Frontal cortex (tissue), 3 donors: ENCODE measurements at regions not wholly inside any gene's neighbourhood (a gene's known extent, or its start where the extent isn't known, plus 50 kb on each side); places are given as distances from the start of the nearest gene placed in this dataset.

Experiments used
- DNase-seq, 2 donors: peaks; one replicate each; pipeline ENCODE4 v3.0.0; 2012; ENCODE audit warnings: low spot score in 2 of 2
- FAIRE-seq: peaks from 2 replicates; lab custom pipeline; 2012; peaks lifted over from hg19 to GRCh38; lab: Jason Lieb, UNC
- donor health status: control.
- donor health status: control.
- donor health status: control.

DNA sequence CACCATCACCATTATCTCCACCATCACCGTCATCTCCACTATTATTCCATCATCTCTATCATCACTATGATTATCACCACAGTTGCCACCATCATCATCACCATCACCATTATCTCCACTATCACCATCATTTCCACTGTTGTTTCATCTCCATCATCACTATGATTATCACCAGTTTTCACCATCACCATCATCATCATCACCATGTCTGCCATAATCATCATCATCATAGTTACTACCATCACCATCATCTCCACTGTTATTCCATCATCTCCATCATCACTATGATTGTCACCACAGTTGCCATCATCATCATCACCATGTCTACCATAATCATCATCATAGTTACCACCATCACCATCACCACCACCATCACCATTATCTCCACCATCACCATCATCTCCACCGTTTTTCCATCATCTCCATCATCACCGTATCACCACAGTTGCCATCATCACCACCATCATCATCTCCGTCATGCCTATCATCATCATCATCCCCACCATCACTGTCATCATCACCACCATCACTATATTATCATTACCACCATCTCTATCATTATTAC, 264.9 kb downstream of the BRD1 start:
- FAIRE-seq (no peak), DNase-seq (no peak)

DNA sequence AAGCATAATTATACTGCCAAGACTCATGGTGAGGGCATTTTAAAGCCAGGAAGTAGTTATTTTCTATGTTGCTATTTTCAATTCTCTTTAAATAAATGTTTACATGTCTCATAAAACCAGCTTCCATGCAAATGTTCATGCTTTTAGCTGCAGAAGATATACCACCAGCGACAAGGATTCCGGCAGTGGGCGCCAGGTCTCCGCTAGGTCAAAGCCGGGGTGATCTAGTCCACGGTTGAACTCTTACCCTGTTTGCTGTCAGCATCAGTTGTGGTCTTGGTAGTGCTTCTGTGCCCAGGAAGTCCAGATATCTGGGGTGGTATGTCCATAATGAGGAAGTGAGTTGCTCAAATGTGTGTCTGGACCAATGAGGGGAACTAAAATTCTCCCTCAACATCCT, 265.7 kb downstream of the BRD1 start:
- DNase-seq (no peak), FAIRE-seq (no peak)

DNA sequence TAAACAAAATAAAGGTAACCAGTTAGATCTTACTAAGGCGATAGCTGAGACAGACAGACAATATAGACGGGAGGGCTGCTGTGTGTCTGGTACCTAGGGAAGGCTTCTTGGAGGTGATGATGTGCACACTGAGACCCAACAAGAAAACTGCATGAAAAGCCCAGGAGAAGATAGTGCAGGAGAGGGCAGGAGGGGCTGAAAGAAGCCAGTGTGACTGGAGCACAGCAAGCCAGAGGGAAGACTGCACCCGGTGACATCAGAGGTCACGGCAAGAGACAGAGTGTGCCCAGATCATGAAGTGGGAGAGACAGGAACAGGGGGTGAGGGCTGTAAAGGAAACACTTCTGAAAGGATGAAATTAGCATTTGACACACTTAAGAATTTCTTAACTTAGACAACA, 266.3 kb downstream of the BRD1 start:
- DNase-seq (no peak), FAIRE-seq (no peak)

DNA sequence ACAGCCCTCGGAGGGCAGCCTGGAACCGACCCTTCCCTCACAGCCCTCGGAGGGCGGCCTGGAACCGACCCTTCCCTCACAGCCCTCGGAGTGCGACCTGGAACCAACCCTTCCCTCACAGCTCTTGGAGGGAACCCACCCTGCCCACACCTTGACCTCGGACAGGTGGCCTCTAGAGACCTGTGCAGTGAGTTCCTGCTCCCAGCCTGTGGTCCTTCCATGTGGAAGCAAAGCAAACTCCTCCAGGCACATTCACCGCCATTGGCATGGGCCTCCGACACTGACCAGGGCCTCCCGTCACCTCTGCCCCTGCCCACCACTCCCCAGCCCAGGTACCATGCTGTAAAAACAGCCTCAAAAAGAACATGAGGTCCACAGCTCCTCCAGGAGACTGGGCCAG, 272.1 kb downstream of the BRD1 start:
- no peak for FAIRE-seq
- DNase-seq, result no peak

DNA sequence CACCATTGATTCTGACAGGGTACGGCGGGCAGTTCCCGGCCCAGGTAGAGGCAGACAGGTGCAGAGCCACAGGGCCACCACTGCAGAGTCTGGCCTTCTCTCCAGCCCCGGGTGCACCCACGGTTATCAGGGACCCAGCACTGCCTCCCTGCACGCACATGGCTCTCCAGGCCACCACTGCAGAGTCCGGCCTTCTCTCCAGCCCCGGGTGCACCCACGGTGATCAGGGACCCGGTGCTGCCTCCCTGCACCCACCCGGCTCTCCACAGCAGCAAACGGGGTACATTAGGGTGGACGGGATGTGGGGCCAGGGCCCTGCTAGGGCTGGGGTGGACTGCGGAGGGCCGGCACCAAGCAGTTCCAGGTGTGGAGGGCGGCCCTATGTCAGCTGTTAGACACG, 272.9 kb downstream of the BRD1 start:
- FAIRE-seq, result no peak
- DNase-seq, result no peak

DNA sequence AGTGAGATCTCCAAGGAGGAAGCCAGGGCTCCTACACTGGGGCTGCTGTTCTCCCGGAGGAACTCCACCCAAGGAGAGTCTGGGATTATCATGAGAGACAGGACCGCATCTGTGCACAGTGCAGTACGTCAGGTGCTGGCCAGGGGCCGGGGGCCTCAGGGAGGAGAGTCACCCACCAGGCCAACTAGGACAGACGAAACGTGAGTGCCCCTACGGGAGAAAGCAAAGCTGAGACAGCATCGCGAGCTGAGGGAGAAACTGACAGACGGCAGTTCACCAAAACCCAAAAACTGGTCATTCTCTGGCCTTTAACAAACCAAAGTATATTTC, 273.4 kb downstream of the BRD1 start:
- FAIRE-seq, result no peak
- DNase-seq, result no peak

DNA sequence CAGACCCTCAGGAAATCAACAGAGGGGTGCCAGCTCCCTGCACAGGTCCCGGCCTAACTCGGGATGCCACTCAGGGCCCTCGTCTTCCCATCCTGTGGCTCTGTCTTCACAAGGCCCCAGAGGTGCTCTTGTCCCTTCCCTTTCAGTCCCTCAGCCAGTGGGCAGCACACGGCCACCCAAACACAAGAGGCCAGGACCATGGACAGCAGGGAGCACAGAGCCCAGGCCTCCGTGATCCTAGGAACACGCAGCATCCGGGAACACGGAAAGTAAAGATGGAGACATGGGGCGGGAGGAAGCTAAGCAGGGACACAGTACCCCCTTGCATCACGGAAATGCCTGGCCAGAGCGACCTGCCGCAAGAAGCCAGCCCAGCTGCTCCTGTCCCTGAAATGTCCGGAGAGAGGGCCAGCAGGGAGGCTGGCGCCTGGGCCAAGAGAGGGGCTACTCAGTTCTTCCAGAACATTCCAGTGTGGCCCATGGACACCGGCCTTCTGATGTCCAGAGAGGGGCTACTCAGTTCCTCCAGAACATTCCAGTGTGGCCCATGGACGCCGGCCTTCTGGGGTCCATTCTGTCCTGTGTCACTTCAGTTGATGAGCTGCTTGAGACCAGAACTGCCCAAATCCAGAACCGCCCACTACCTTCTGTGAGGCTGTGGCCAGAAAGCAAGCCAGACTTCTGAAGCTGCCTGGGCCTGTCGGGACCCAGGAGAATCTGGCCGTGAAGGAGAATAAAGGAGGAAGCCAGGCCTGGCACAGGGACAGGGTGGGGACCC, 274.0 kb downstream of the BRD1 start:
- FAIRE-seq (no peak), DNase-seq (no peak)

DNA sequence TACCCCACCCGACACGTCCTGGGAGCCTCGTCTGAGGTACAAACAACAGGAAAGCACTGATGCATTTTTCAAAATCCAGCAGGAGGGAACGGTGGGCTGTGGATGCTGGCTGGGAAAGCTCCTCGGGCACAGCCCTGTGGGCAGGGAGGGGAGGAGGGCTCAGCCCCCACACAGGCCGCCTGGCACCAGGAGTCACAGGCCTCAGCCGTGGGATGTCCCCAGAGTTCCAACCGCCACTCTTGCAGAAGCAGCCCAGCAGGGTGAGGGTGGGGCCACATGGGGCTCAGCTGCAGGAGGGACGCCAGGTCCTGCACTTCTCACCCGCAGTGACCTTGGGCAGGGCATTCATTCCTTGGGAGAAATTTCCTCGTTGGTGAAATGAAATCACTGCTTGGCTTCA, 274.6 kb downstream of the BRD1 start:
- DNase-seq, result no peak
- no peak for FAIRE-seq

DNA sequence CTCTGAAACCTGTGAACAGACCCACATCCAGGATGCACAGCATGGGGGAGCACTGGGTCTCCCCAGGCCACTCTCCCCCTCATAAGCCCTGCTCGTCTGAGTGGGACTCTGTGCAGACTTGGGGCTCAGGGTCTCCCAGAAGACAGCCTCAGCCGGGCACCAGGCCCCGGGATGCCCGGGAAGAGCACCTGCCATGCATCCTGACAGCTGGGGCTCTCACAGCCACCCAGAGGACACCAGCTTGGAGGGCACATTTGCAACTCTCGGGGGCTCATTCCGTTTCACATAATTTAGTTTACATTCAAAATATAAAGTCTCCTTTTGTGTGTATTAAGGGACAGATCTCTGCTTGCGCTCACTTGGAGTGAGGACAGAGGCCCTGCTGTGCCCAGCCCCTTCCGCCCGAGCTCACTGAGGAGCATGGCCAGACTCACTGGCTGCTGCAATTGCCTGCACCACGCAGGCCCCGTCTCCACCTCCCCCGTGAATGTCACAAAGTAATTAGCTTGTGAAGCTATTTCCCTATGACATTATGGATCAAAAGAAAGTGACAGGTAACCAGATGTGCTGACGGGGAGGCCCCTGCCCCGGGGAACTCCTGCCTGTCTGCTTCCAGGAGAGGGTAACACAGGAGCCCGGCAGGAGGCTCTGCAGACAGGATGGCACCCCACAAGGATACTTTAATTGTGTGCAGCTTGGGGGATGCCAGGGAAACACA, 275.6 kb downstream of the BRD1 start:
- DNase-seq (no peak), FAIRE-seq (no peak)

DNA sequence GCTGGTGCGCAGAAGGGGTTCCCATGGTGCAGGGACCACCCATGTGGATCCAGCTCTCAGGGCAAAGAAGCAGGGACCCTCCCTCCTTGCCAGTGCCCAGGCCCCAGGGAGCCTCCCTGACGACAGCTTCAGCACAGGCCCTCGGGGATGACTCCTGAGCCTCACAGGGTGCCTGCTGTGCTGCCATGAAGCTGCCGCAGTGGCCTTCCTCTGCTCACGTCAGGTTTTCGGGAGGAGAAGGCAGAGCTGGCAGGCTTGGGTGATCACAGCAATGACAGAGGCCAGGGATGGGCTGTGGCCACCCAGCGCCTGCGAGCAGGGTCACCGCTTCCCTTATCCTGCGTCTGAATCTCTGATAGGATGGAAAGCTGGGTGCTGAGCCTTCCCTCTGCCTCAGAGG, 276.2 kb downstream of the BRD1 start:
- DNase-seq, result no peak
- no peak for FAIRE-seq

DNA sequence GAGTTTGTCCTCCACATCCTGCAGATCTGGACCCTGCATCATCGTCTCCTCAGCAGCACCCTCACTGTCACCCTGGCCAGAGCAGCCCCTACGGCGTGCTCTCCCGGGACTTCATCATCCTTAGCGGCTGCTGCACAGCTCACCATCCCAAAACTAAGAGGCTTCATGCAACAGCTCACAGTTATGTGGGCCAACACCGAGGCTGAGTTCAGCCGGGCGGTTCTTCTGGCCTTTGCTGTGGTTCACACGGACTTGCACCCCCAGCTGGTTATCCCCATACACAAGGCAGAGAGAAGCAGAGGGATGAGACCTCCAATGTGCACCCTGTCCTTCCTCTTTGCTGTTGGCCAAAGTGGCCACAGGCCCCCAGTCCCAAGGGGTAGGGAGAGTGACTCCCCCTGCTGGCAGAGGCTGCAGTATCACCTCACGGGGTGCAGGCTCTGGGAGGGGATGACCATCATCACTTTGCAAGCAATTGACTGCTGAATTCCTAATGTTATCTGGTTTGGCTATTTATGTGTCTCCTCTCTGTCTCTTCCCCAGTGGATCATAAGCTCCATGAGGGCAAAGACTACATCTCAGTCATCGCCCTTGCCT, 276.8 kb downstream of the BRD1 start:
- no peak for DNase-seq
- no peak for FAIRE-seq

DNA sequence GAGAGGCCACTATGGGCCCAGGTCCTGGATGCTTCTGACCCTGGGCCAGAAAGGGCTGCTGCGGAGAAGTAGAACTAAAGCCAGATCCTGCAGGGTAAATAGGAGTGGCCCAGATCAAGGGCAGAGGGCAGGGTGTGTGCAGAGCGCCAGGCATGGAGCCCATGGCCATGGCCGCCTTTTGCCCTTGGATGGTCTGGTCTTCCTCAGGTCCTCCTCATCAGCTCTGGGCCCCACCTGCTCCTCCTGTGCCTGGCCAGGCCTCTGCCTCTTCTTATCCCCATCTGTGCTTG, 277.6 kb downstream of the BRD1 start:
- no peak for DNase-seq
- no peak for FAIRE-seq

DNA sequence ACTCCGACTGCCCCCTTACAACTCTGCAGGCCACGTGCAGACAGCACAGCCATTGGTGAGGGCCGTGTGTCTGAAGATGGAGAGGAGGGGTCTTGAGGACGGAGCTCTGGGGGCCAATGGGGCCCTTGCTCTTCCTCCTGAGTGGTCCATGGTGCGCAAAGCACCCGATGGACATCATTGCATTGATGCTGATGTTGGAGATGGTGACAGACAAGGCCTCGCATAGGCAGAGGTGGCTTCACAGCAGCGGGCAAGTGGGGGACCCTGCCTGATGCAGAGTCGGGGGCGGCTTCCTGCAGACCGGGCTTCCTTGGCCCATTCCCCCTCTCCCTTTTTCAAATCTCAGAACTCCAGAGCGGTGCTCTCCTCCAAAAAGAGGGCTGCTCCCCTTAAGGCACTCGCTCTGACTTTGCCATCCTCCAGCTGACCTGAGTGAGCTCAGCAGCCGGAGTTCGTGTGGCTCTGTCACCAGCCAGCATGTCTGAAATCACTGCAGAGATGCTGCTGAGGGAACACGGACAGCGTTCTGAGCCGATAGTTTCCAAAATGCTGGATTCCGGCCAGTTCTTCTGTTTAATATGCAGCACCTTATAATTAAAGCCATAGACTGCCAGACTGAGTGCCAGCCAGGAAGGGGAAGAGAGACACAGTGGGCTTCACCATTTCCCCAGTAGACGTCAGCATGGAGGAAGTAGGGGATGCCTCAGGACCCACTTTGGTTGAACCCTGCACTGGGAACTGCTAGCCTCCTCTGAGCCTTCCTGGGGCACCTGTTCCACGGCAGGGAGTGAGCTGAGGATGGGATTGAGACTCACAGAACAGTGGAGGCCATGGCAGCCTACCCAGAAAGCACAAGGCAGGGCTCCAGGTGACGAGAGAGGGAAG, 278.2 kb downstream of the BRD1 start:
- no peak for DNase-seq
- FAIRE-seq, result no peak

DNA sequence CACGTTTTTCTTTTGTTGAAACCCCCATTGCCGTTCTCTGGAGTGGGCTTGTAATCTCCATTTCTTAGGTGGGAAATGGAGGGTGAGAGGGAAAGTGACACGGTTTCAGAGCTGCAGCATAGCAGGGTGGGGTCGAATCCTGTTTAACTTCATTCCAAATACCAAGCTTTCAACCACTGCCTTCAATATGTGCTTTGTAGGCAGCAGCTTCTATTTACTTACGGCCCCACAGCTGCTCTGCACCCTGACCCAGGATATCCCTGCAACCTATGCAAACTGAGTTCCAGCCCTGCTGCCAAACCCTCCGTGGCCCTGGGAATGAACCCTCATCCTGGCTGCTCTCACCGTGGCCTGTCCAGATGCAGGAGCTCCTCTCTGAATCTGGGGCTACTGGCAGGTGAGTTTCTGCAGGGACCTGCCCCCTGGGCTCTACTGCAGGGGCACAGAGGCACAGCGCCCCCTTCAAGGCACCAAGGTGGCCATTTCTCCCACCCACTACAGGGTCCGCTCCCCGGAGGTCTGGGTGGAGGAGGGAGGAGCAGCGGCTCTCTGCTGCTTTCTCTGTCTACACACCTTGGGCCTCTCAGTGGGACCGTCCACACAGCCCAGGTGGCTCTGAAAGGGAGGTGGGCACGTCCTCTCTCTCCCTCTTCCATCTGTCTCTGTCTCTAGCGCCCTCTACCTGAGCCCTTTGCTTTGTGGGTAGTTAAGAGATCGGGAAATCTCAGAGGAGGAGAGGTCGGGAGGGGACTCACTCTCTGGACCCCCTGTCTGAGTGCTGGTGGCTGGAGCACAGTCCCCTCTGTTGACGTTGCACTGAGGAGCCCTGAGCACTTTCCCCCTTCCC, 279.1 kb downstream of the BRD1 start:
- DNase-seq (no peak), FAIRE-seq (no peak)

DNA sequence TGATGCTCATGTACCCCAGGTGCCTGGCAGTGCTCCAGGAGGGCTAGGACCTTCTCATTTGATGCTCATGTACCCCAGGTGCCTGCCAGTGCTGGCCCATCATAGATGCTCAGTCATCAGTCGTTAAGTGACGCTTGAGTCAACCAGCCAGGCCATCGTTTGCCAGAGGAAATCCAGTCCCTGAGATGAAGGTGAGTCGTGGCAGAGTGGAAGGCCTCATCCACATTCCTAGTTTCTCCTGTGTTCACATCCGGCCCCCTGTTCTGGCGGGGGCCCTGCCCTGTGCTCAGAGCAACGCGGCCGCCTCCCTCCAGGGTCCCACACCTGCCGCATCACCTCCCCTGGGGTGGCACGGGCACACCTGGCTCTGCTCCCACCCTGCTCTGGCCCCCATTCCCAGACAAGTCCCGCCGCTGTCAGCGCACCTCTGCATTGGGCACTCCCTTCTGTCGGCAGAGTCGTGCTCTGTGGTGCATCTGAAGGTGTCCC, 279.9 kb downstream of the BRD1 start:
- FAIRE-seq (no peak), DNase-seq (no peak)

DNA sequence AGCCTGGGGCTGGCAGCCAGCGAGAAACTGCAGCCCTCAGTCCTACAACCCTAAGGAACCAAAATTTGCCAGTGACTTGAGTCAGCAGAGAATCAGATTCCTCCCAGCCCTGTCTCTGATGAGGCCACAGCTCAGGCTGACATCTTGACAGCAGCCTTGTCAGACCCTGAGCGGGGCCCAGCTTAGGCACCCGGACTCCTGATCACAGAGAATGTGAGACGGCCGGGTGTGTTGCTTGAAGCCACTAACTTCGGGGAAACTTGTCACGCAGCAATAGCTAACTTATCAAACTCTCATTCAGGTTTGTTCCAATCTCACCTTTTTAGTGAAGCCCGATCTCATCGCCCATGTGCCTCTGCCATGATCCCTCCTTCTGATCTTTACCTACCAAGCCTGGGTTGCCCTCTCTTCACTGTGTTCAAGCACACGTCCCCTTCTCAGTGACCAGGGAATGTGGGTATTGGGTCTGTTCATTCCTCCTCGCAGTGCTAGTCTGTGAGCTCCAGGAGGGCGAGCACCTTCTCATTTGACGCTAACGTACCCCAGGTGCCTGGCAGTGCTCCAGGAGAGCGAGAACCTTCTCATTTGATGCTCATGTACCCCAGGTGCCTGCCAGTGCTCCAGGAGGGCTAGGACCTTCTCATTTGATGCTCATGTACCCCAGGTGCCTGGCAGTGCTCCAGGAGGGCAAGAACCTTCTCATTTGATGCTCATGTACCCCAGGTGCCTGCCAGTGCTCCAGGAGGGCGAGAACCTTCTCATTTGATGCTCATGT, 280.7 kb downstream of the BRD1 start:
- no peak for DNase-seq
- FAIRE-seq, result no peak

DNA sequence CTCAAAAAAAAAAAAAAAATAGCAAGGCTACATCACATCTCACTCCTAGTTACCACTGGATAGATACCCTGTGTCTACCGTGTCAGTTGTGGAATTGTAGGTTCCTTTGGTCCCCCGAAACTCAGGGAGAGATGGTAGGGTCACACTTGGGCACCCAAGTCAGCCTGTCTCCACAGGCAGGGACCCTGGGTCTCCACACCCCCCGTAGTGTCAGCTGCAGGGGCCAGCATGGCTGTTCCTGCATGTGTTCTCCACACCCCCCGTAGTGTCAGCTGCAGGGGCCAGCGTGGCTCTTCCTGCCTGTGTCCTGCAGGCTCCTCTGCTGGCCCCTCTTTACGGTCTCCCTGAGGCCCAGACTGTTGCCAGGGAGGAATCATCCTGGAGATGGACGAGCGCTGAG, 282.1 kb downstream of the BRD1 start:
- FAIRE-seq (no peak), DNase-seq (no peak)

DNA sequence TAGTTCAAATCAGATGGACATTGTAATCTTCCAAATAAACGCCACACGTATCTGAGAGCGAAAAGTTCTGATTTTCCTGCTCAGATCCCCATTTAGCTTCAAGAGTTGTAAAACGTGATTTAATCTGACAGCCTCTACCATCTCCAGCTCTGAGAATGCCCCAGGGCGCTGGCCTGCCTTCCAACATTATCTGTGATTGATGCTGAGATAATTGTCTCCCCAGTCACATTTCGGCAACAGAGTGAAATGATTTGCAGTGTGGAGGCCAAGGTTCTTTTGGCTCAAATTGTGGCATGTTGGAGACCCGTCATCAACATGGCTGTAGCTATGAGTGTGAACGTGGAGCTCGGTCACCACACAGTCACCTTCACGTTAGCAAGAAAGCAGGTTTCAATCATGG, 283.4 kb downstream of the BRD1 start:
- DNase-seq, result no peak
- no peak for FAIRE-seq

DNA sequence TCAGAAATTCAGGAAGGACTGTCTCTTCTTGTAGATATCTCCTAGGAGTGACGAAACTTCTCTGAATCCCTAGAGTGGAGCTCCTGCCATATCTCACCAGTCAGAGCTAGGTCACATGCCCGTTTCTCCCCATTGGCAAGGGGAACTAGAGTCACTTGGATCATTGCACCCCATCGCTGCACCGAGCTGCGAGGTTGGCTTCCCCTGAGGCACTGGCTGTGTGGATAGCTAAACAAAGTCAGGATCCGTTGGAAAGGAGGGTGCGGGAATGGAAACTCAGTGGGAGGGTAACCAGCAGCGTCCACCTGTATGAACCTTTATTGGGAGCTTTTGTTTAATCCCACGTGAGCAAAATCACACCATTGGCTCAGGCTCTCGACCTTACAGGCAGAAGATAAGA, 283.8 kb downstream of the BRD1 start:
- DNase-seq, result no peak
- FAIRE-seq, result no peak
